DOHH2 (cell line): ENCODE measurements at regions not wholly inside any gene's neighbourhood (a gene's known extent, or its start where the extent isn't known, plus 50 kb on each side); places are given as distances from the start of the nearest gene placed in this dataset.

Experiments
- EZH2phosphoT487 ChIP-seq: fragments of 200-600 bp; sonication (generic); IDR thresholded peaks from 2 replicates; pipeline ENCODE4 v1.6.1; 2017; ENCODE audit warnings: borderline replicate concordance, mild to moderate bottlenecking, antibody characterized with exemption, low read length, moderate library complexity, mixed read lengths
- TF ChIP-seq, protein P1 (sequence below): fragments of 200-600 bp; sonication (generic); IDR thresholded peaks from one replicate; pipeline ENCODE4 v1.5.1; 2014; ENCODE audit warnings: antibody characterized with exemption, mild to moderate bottlenecking, low read depth, low read length; ENCODE audit not compliant: poor library complexity, severe bottlenecking

DNA sequence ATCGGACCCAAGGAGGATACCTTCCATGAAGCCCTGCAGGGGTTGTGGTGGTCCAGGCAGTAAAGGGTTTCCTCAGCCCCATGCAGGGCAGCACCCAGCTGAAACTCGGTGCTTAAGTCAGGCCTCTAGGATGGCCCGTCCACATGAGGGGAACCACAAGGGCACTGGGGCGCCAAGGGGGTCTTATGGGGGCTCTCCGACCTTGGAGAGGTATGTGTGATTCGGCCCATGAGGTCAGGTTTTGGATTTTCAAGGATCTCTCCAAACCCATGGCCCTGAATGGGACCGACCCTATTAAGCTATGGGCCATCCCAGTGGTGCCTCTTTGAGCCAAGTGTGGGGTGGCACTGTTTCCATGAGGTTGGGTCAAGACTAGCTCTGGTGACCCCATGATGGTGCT is 233.3 kb downstream of the SNRPN start:
- TF ChIP-seq, protein P1, sequence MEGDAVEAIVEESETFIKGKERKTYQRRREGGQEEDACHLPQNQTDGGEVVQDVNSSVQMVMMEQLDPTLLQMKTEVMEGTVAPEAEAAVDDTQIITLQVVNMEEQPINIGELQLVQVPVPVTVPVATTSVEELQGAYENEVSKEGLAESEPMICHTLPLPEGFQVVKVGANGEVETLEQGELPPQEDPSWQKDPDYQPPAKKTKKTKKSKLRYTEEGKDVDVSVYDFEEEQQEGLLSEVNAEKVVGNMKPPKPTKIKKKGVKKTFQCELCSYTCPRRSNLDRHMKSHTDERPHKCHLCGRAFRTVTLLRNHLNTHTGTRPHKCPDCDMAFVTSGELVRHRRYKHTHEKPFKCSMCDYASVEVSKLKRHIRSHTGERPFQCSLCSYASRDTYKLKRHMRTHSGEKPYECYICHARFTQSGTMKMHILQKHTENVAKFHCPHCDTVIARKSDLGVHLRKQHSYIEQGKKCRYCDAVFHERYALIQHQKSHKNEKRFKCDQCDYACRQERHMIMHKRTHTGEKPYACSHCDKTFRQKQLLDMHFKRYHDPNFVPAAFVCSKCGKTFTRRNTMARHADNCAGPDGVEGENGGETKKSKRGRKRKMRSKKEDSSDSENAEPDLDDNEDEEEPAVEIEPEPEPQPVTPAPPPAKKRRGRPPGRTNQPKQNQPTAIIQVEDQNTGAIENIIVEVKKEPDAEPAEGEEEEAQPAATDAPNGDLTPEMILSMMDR, result no peak
- no peak for TF ChIP-seq EZH2phosphoT487
